A549 (cell line): ENCODE measurements at regions not wholly inside any gene's neighbourhood (a gene's known extent, or its start where the extent isn't known, plus 50 kb on each side); places are given as distances from the start of the nearest gene placed in this dataset.

Experiments
- ATAC-seq, 2 experiments: fragments of 200-7000 bp in 1 of 2; fragments of >200 bp in 1 of 2; cut with Nextera tagmentation in 1 of 2; cut with Tn5 transposase in 1 of 2; 3 replicates each; pipeline versions ENCODE4 v1.8.0 to v1.9.1; 2018 to 2020; ENCODE audit warnings: mild to moderate bottlenecking in 1 of 2, moderate library complexity in 1 of 2
- CTCF ChIA-PET: fragments of 300-600 bp; sonication (Branson Sonifier 250); formaldehyde crosslinking; extraction: SDS; loops from one replicate; lab custom pipeline; 2021; ENCODE audit warnings: antibody characterized with exemption, inconsistent platforms; lab: Yijun Ruan, JAX
- POLR2A ChIA-PET: fragments of 350-600 bp; formaldehyde crosslinking; extraction: SDS; loops from one replicate; lab custom pipeline; 2021; ENCODE audit warnings: antibody characterized with exemption, inconsistent platforms; lab: Yijun Ruan, JAX
- DNase-seq, 2 experiments: peaks; one replicate each; pipeline versions ENCODE4 v3.0.0 to v3.0.0-alpha.2; 2011 to 2016; ENCODE audit warnings: low read depth in 1 of 2, low spot score in 1 of 2
- FAIRE-seq: peaks from 2 replicates; lab custom pipeline; 2011; peaks lifted over from hg19 to GRCh38; lab: Jason Lieb, UNC
- H3K27ac ChIP-seq, 2 experiments: fragments of >200 bp; sonication (Bioruptor Twin); formaldehyde crosslinking; 3 replicates each; pipeline ENCODE4 v1.5.1; 2016 to 2017
- H3K4me1 ChIP-seq: fragments of >200 bp; sonication (Bioruptor Twin); formaldehyde crosslinking; 3 replicates; pipeline ENCODE4 v1.6.1; 2016
- H3K4me2 ChIP-seq: fragments of >200 bp; sonication (Bioruptor Twin); formaldehyde crosslinking; 3 replicates; pipeline ENCODE4 v1.6.1; 2016
- H3K4me3 ChIP-seq: fragments of >200 bp; sonication (Bioruptor Twin); formaldehyde crosslinking; 3 replicates; pipeline ENCODE4 v1.5.1; 2016
- H3K9me3 ChIP-seq: fragments of >200 bp; sonication (Bioruptor Twin); formaldehyde crosslinking; 3 replicates; pipeline ENCODE4 v1.6.1; 2016
- CBX2 ChIP-seq: fragments of 200-600 bp; sonication (generic); IDR thresholded peaks from 2 replicates; pipeline ENCODE4 v1.6.1; 2016; ENCODE audit warnings: low read depth, mild to moderate bottlenecking, borderline replicate concordance
- CHD2 ChIP-seq: fragments of 150-350 bp; IDR thresholded peaks from 2 replicates; pipeline ENCODE4 v1.6.1; 2014; ENCODE audit warnings: low read length; ENCODE audit not compliant: partially characterized antibody
- E2F6 ChIP-seq: IDR thresholded peaks from 2 replicates; pipeline ENCODE4 v1.6.1; 2012; ENCODE audit warnings: low read depth, borderline replicate concordance
- EHF ChIP-seq: fragments of 250-450 bp; sonication (Bioruptor Pico); IDR thresholded peaks from 2 replicates; pipeline ENCODE4 v1.5.0; 2020; ENCODE audit warnings: mild to moderate bottlenecking
- EHMT2 ChIP-seq: fragments of 200-600 bp; sonication (generic); IDR thresholded peaks from 2 replicates; pipeline ENCODE4 v1.6.1; 2016; ENCODE audit warnings: antibody characterized with exemption, low read depth, mild to moderate bottlenecking, moderate library complexity
- FOSB ChIP-seq: fragments of 250-450 bp; sonication (Bioruptor Pico); IDR thresholded peaks from 2 replicates; pipeline ENCODE4 v1.5.0; 2020; ENCODE audit warnings: mild to moderate bottlenecking, moderate library complexity
- FOSL2 ChIP-seq, 2 experiments: fragments of 450-650 bp in 1 of 2; fragments of >200 bp in 1 of 2; sonication (Bioruptor Twin) in 1 of 2; formaldehyde crosslinking; IDR thresholded peaks; 2 replicates each; pipeline versions ENCODE4 v1.5.0 to v1.6.1; 2016 to 2020; ENCODE audit warnings: mild to moderate bottlenecking in 1 of 2, moderate library complexity in 1 of 2
- HDAC2 ChIP-seq: fragments of 200-600 bp; sonication (generic); IDR thresholded peaks from 2 replicates; pipeline ENCODE4 v1.6.1; 2016
- HOXB5 ChIP-seq: fragments of 250-450 bp; sonication (Bioruptor Pico); IDR thresholded peaks from 2 replicates; pipeline ENCODE4 v1.5.0; 2020; ENCODE audit warnings: mild to moderate bottlenecking, moderate library complexity
- KDM5A ChIP-seq: fragments of 200-600 bp; sonication (generic); IDR thresholded peaks from 2 replicates; pipeline ENCODE4 v1.6.1; 2016; ENCODE audit warnings: antibody characterized with exemption, mild to moderate bottlenecking
- MAX ChIP-seq: IDR thresholded peaks from 2 replicates; pipeline ENCODE4 v1.6.1; 2012
- NPAS2 ChIP-seq: fragments of 250-450 bp; sonication (Bioruptor Pico); IDR thresholded peaks from 2 replicates; pipeline ENCODE4 v1.8.0; 2022; ENCODE audit warnings: mild to moderate bottlenecking, moderate library complexity, borderline replicate concordance
- NR3C1 ChIP-seq: fragments of >200 bp; sonication (Bioruptor Twin); formaldehyde crosslinking; IDR thresholded peaks from 3 replicates; pipeline ENCODE4 v1.6.1; 2017
- PHF8 ChIP-seq: fragments of 200-600 bp; sonication (generic); IDR thresholded peaks from 2 replicates; pipeline ENCODE4 v1.6.1; 2016; ENCODE audit warnings: low read depth, mild to moderate bottlenecking, antibody characterized with exemption, moderate library complexity, borderline replicate concordance
- SREBF2 ChIP-seq: fragments of 450-650 bp; IDR thresholded peaks from 2 replicates; pipeline ENCODE4 v1.6.1; 2014; ENCODE audit warnings: mild to moderate bottlenecking, moderate library complexity
- TFCP2L1 ChIP-seq: fragments of 250-450 bp; sonication (Bioruptor Pico); IDR thresholded peaks from 2 replicates; pipeline ENCODE4 v1.5.0; 2021; ENCODE audit warnings: mild to moderate bottlenecking
- ZFP36 ChIP-seq: fragments of 450-650 bp; IDR thresholded peaks from 2 replicates; pipeline ENCODE4 v1.6.1; 2014; ENCODE audit warnings: borderline replicate concordance; ENCODE audit not compliant: partially characterized antibody
- ZNF302 ChIP-seq: fragments of 250-450 bp; sonication (Bioruptor Pico); IDR thresholded peaks from 2 replicates; pipeline ENCODE4 v1.9.0; 2021; ENCODE audit warnings: inconsistent platforms, mild to moderate bottlenecking, moderate library complexity
- WGBS: methylation state at CpG from one replicate; pipeline ENCODE4 v1.1.6; 2017; ENCODE audit errors: missing lambda C conversion rate; 5-methylcytosine and 5-hydroxymethylcytosine counted together
- TF ChIP-seq, protein P1 (sequence below): fragments of 450-650 bp; IDR thresholded peaks from 2 replicates; pipeline ENCODE4 v1.6.1; 2014; ENCODE audit warnings: antibody characterized with exemption
- TF ChIP-seq, protein P2 (sequence below): fragments of 250-450 bp; sonication (Bioruptor Pico); IDR thresholded peaks from 2 replicates; pipeline ENCODE4 v1.5.0; 2020; ENCODE audit warnings: low read depth, mild to moderate bottlenecking, moderate library complexity
- TF ChIP-seq, protein P3 (sequence below): fragments of 250-450 bp; sonication (Bioruptor Pico); IDR thresholded peaks from 2 replicates; pipeline ENCODE4 v1.5.0; 2021; ENCODE audit warnings: mild to moderate bottlenecking, moderate library complexity, borderline replicate concordance
- TF ChIP-seq, protein P4 (sequence below): fragments of >200 bp; sonication (Bioruptor Twin); formaldehyde crosslinking; IDR thresholded peaks from 3 replicates; pipeline ENCODE4 v1.6.1; 2016
- TF ChIP-seq, protein P5 (sequence below): IDR thresholded peaks from 2 replicates; pipeline ENCODE4 v1.6.1; 2012
- TF ChIP-seq, protein P6 (sequence below): fragments of >200 bp; sonication (Bioruptor Twin); formaldehyde crosslinking; IDR thresholded peaks from 2 replicates; pipeline ENCODE4 v1.6.1; 2016

DNA sequence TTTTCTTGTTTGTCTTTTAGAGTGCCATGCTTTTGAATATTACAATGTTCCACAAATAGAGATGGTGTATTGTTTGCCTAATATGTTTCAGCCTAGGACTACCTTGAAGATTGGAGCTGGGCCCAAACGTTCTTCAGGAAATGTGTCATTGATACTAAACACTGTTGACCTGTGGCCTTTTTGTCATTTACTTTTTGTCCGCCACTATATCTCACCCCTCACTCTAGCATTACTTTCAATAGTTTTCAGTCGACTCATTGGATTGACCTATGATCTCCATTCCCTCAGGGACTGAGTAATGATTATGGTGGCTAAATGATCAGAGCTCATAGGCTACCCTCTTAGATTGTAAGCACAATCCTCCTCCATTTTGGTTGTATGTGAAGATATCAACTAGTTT, 115.8 kb downstream of the NUDT12 start (continued):
- TF ChIP-seq, protein P1, sequence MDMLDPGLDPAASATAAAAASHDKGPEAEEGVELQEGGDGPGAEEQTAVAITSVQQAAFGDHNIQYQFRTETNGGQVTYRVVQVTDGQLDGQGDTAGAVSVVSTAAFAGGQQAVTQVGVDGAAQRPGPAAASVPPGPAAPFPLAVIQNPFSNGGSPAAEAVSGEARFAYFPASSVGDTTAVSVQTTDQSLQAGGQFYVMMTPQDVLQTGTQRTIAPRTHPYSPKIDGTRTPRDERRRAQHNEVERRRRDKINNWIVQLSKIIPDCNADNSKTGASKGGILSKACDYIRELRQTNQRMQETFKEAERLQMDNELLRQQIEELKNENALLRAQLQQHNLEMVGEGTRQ = no peak
- no peak for TF ChIP-seq SREBF2
- TF ChIP-seq PHF8 = no peak

- no peak for FAIRE-seq
- no peak for ATAC-seq
- WGBS = 71% methylated on average over 5 of the region's 5 CpGs
- no peak overlapping the region for H3K4me3 ChIP-seq
- H3K4me2 ChIP-seq = no peak overlapping the region
- ChIA-PET POLR2A (no interaction called here), CTCF (no interaction called here)
- no peaks in the 10 kb centered on the region for H3K4me1 ChIP-seq
- no peak for TF ChIP-seq FOSL2 (IDR thresholded peaks at IDR 0.05)
- no peak for TF ChIP-seq FOSL2 (CRISPR knock-in tag; IDR thresholded peaks at IDR 0.05)
- TF ChIP-seq FOSB (CRISPR knock-in tag) = no peak
- TF ChIP-seq, protein P1 = no peak
- no peak for TF ChIP-seq NPAS2 (CRISPR knock-in tag)
- TF ChIP-seq EHF = no peak
- no peak for TF ChIP-seq KDM5A
- TF ChIP-seq, protein P2, sequence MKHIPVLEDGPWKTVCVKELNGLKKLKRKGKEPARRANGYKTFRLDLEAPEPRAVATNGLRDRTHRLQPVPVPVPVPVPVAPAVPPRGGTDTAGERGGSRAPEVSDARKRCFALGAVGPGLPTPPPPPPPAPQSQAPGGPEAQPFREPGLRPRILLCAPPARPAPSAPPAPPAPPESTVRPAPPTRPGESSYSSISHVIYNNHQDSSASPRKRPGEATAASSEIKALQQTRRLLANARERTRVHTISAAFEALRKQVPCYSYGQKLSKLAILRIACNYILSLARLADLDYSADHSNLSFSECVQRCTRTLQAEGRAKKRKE (CRISPR knock-in tag) = no peak
- TF ChIP-seq, protein P3, sequence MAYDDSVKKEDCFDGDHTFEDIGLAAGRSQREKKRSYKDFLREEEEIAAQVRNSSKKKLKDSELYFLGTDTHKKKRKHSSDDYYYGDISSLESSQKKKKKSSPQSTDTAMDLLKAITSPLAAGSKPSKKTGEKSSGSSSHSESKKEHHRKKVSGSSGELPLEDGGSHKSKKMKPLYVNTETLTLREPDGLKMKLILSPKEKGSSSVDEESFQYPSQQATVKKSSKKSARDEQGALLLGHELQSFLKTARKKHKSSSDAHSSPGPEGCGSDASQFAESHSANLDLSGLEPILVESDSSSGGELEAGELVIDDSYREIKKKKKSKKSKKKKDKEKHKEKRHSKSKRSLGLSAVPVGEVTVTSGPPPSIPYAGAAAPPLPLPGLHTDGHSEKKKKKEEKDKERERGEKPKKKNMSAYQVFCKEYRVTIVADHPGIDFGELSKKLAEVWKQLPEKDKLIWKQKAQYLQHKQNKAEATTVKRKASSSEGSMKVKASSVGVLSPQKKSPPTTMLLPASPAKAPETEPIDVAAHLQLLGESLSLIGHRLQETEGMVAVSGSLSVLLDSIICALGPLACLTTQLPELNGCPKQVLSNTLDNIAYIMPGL (CRISPR knock-in tag) = no peak
- TF ChIP-seq MAX = no peak
- no peak for TF ChIP-seq HDAC2
- no peak for TF ChIP-seq ZFP36
- no peak for TF ChIP-seq EHMT2
- no peak for TF ChIP-seq CBX2
- TF ChIP-seq HOXB5 (CRISPR knock-in tag) = no peak
- TF ChIP-seq CHD2 = no peak
- no peak for TF ChIP-seq NR3C1
- no peak overlapping the region for H3K27ac ChIP-seq
- no peaks in the 10 kb centered on the region for H3K9me3 ChIP-seq
- DNase-seq = no peak
Measured at GRCh38 chr5:103445426-103446035, 117.1 kb downstream of the NUDT12 start.

DNA sequence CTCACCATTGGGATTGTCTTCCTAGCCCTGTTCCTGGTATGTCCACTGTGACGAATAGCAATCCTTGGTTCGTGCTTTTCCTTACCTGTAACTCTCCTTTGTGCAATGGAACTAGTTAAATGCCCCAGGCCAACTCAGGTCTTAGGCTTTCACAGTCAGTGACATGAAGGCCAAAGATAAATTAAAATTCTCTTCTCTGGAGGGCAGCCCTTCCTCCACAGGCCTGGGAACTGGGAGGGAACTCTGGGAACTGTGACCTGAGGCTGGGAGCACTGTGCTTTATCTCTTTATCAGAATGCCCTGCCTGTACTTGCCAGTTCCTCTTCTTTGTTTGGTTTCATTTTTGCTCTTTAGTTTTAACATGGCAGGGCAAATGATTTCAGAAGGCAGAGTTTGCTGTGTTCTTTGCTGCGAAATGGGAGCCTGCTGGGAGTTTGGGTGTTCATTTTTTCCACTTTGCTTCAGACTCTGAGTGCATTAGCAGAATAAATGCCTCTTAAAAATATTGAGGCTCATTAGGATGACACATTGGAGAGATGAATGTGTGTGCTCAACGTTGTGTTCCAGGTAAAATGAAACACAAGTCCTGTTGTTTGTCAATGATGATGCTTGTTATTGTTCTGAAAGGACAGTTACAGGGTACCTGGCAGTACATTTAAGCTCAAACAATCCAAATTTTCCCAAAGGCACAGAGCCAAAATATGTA, 118.1 kb downstream of the NUDT12 start:
- H3K27ac ChIP-seq = 0 out of 6 replicates have a peak overlapping the region, but pooled peaks of 1 of the 2 experiments have one; percentile 25
- ATAC-seq = no peak
- no peak overlapping the region for H3K4me3 ChIP-seq
- no peaks in the 10 kb centered on the region for H3K4me1 ChIP-seq
- FAIRE-seq = no peak
- ChIA-PET POLR2A (no interaction called here), CTCF (no interaction called here)
- H3K9me3 ChIP-seq = no peaks in the 10 kb centered on the region
- WGBS = 20% methylated on average over 4 of the region's 4 CpGs
- no peak for DNase-seq
- 0 out of 3 replicates have a peak overlapping the region, but pooled peaks have one; percentile 15 for H3K4me2 ChIP-seq
- TF ChIP-seq, protein P4, sequence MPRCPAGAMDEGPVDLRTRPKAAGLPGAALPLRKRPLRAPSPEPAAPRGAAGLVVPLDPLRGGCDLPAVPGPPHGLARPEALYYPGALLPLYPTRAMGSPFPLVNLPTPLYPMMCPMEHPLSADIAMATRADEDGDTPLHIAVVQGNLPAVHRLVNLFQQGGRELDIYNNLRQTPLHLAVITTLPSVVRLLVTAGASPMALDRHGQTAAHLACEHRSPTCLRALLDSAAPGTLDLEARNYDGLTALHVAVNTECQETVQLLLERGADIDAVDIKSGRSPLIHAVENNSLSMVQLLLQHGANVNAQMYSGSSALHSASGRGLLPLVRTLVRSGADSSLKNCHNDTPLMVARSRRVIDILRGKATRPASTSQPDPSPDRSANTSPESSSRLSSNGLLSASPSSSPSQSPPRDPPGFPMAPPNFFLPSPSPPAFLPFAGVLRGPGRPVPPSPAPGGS = no peak
- TF ChIP-seq NR3C1 (no peak), ZNF302 (no peak), CHD2 (no peak), E2F6 (no peak), TFCP2L1 (CRISPR knock-in tag) (no peak)
- TF ChIP-seq, protein P5, sequence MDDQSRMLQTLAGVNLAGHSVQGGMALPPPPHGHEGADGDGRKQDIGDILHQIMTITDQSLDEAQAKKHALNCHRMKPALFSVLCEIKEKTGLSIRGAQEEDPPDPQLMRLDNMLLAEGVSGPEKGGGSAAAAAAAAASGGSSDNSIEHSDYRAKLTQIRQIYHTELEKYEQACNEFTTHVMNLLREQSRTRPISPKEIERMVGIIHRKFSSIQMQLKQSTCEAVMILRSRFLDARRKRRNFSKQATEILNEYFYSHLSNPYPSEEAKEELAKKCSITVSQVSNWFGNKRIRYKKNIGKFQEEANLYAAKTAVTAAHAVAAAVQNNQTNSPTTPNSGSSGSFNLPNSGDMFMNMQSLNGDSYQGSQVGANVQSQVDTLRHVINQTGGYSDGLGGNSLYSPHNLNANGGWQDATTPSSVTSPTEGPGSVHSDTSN = no peak
- TF ChIP-seq, protein P6, sequence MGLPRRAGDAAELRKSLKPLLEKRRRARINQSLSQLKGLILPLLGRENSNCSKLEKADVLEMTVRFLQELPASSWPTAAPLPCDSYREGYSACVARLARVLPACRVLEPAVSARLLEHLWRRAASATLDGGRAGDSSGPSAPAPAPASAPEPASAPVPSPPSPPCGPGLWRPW = no peak
- TF ChIP-seq, protein P1 = no peak
